ENCODE measurements at regions not wholly inside any gene's neighbourhood (a gene's known extent, or its start where the extent isn't known, plus 50 kb on each side); places are given as distances from the start of the nearest gene placed in this dataset.
"Not testable (repeated sequence)": the region's sequence is repeated elsewhere in the genome, so short reads cannot be mapped to it uniquely, and the experiment has no call there.

- ATAC-seq = no peak
Measured at GRCh38 chr14:29982171-29982570, 54.5 kb upstream of the PRKD1 start.

DNA sequence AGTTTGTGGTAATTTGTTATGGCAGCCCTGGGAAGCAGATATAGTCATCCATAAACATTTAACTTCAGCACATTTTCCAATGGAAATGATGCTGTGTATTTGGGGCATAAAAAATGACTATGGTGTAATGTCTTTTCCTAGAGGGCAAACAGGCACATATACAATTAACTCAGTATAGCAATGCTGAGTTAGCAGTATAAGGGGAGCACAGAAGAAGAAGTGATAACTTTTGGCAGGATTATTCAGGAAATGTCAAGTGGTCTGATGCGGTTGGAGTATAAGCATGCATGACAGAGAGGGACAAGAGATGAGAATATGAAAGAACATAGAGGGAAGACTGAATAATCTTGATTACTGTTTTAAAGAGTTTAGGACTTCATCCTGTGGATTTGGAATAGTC is 55.3 kb upstream of the PRKD1 start:
- no peak for ATAC-seq

DNA sequence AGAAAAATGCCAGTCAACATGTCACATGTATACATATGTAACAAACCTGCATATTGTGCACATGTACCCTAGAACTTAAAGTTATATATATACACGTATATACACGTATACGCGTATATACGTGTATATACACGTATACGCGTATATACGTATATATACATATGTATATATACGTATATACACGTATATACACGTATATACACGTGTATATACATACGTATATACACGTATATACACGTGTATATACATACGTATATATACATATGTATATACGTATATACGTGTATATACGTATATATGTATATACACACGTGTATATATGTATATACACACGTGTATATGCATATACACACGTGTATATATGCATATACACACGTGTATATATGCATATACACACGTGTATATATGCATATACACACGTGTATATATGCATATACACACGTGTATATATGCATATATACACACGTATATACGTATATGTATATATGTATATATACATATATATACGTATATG is 62.8 kb upstream of the PRKD1 start:
- ATAC-seq = not testable (repeated sequence)

DNA sequence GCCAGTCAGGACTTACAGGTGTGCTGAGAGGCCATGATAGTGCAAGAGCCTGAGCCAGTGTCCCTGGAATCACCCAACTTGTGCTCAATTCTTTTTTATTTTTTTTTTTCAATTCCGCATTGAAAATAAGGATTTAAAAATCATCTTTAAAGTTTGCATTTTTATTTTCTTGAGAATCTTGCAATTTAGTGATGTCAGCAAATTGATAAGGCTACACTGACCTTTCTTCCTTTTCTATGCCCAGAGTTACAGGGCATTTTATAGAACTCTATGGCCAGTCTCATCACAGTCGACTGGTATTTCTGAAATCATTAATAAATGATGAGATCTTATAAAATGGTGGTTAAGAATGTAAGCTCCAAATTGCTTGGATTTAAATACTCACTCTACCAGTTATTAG is 63.3 kb upstream of the PRKD1 start:
- no peak for ATAC-seq

GRCh38 chr14:29993143-29993542 is 65.5 kb upstream of the PRKD1 start:
- no peak for ATAC-seq

DNA sequence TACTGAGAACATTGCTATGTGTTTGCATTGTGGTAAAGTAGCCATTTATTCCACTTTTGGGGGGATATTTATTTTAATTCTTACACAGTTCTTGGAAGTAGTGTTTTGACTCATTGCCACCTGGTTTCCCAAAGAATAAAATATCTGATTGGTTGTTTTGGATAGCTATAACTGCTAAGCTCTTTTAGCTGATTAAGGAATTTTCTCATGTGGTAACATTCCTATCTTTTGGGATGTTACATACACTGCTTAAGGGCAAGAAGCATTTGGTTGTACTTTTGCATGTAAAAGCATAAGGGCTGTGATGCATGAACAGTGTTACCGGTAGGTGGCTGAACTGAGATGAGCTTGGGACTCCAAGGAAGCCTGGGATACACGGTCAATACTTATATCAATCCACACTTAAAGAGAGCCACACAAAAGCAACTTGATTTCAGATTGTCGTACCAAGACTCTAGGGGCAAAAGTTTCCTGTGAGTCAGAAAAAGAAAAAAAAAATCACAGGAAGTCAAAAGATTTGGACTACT is 71.4 kb upstream of the PRKD1 start:
- no peak for ATAC-seq

- ATAC-seq = no peak
Measured at GRCh38 chr14:30002859-30003258, 75.2 kb upstream of the PRKD1 start.

GRCh38 chr14:30005114-30005808 is 77.6 kb upstream of the PRKD1 start:
- ATAC-seq = no peak

- no peak for ATAC-seq
Measured at GRCh38 chr14:30006695-30007094, 79.0 kb upstream of the PRKD1 start.

DNA sequence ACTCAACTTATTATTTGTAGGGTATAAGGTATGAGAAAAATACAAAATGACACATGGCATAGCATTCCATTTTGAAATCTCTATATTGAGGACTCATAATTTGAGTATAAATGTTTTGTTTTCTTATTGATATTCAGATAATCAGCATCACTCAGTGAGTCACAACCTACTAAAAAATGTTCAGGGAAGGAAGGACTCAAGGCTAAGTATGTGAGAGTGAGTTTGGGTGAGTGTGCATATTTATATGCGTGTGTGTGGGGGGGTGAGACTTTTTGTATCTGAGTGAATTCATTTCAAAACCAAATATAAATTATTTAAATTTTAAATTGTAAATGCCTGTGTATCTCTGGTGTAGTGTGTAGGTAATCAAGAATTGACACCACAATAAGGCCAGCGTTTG is 87.8 kb upstream of the PRKD1 start:
- no peak for ATAC-seq

- ATAC-seq = no peak
Measured at GRCh38 chr14:30016002-30016401, 88.4 kb upstream of the PRKD1 start.

DNA sequence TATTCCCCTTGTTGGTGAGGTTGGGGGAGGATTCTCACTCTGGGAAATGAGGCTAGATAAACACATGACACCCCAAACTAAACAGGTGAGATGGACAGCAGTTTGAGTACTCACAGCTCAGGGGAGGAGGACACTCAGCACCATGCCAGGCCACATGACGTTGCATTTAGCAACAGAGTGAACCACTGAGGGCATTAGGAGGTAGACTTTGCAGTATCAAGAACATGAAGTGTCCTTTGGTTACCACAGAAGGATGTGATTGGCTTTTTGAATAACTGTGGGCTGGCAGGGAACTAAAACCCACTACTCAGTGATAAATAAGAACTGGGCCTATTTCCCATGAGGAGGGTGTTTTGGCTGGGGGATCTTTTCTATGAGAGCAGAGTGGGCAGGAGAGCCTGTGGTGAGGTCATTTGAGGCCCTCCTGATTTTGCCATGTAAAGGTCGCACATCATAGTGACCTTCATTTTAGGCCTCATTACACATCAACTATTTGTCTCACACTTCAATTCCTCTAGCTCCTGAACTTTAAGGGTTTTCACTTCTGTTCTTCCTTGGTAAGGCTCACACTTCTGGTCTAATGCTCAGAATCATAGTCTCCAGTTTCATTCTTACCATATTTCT is 89.8 kb upstream of the PRKD1 start:
- ATAC-seq = no peak

DNA sequence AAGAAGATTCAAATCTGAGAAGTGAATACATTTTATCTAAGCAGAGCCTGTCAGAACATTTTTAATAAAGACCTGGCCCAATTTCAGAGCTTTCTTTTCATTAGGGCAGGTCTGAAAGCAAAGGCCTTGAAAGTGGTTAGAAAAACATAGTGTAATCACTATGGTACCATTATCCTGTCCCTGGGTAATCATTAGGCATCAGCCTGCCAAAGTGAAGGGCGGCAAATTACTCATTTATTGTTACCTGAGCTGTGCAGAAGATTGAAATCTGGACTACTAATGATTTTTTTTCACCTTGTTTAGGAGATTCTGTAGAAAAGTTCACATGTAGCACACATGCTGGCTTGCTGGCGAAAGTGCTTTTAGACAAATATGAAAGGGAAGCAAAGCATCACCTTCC is 92.6 kb upstream of the PRKD1 start:
- no peak for ATAC-seq

DNA sequence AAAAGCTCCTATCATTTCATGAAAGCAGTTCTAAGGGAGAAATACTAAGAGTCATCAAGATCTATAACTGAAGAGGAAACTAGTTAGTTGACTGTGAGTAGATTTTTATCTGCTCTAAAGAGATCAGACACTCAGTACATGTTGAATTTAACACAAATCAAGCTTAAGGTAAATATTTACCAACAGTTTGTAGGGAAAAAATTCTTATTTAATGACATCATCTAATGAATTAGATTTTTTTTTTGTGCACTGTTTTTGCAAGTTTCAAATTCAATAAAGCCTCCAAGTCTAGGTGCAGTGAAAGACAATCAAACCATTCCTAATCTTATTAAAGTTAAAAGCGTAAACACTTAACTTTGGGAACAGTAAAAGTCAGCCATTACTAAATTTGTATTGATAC is 93.0 kb upstream of the PRKD1 start:
- ATAC-seq = no peak

DNA sequence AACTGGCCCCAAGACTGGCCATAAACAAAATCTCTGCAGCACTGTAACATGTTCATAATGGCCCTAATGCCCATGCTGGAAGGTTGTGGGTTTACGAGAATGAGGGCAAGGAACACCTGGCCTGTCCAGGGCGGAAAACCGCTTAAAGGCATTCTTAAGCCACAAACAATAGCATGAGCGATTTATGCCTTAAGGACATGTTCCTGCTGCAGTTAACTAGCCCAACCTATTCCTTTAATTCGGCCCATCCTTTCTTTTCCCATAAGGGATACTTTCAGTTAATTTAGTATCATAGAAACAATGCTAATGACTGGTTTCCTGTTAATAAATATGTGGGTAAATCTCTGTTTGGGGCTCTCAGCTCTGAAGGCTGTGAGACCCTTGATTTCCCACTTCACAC is 95.7 kb upstream of the PRKD1 start:
- not testable (repeated sequence) for ATAC-seq

DNA sequence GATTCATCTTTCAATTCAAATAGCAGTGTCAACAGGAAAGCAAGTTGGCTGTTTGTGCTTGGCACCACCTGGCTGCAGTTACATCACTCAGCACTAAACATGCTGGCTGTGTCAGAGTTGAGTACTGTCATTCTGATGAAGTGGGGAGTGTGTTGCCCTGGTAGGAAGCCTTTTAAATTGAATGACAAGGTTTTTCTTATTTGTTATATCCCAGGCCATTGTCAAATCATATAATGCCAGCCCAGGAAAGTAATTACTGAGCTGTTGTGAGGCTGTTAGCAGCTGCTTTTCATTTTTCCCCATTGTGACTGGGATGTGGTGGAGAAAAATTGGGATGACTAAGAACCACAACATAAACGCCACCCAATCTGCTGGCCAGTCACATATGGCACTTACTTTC is 106.5 kb upstream of the PRKD1 start:
- ATAC-seq = no peak

DNA sequence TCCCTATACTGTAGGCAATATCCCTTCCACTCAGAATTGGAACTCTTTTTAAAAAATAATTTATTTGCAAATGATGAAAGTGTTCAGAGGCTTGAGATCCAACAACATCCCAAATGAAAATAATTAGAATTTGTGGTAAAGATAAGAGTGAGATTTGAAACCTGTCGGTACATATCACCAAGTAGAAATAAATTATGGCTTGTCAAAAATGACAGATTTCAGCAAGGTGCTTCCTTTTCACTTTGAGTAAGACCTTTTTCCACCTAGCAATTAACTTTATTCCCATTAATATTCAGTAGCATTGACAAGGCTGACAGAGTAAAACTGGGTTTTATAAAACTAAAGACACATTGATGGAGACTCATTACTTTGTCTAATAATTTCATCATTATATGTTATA is 107.7 kb upstream of the PRKD1 start:
- no peak for ATAC-seq

DNA sequence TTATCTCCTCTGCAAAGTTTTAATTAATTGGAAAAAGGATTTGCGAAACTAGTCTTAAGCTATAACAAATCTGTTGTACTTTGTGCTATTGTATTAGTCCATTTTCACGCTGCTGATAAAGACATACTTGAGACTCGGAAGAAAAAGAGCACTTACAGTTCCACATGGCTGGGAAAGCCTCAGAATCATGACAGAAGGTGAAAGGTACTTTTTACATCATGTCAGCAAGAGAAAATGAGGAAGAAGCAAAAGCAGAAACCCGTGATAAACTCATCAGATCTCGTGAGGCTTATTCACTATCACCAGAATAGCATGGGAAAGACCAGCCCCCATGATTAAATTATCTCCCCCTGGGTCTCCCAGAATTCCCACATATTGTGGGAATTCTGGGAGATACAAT is 118.1 kb upstream of the PRKD1 start:
- no peak for ATAC-seq

DNA sequence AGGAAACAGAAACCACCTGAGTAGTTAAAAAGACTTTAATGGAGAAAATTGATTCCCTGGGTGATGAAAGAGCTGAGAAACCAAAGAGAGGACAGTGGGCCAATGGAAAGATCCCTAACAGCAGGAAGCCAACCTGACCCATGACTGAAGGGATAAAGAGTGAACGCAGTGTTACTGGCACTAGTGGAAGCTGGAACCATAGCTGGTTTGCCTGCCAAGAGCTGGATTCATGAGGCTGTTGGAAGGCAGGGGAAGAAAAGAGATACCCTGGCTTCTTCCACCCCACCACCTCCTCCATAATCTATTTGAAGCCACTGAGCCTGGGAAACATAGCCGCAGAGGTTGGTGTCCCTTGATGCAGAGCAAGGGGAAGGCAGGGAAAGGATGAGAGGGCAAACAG is 125.5 kb upstream of the PRKD1 start:
- no peak for ATAC-seq

DNA sequence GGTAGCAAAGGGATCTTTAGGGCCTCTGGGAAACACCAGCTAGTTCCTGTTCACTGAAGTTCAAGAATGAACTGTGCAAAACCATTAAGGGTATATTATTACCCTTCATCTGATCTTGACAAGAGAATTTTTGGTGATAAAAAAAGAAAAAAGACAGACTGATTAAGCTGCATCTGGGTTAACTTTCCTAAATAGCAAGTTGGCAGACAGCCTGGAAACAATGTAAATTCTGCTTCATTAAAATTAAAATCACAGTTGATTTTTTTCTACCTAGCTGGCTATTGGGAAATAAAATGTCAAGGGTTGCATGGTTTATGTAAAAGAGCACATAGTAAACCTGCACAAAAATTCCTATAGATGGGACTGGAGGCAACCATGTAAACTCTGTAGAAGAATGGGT is 126.6 kb upstream of the PRKD1 start:
- ATAC-seq = no peak

DNA sequence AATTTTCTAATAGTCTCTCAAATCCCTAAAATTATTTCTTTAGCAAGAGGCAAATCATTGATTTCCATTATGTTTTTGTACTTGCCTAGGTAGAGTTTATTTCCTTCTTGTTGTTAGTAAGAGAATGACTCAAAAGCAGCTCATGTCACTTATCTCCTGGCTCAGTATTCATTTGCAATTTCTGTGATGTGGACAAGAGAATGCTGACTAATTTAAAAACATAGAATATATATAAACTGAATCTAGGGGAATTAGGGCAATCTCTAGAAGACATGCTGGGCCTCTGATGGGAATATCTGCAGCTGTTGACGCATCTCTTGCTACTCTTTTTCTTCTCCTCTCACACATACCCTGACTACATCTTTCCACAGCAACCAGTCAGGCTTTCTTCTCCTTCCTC is 130.8 kb upstream of the PRKD1 start:
- ATAC-seq = no peak

- no peak for ATAC-seq
Measured at GRCh38 chr14:30063746-30064145, 136.1 kb upstream of the PRKD1 start.

DNA sequence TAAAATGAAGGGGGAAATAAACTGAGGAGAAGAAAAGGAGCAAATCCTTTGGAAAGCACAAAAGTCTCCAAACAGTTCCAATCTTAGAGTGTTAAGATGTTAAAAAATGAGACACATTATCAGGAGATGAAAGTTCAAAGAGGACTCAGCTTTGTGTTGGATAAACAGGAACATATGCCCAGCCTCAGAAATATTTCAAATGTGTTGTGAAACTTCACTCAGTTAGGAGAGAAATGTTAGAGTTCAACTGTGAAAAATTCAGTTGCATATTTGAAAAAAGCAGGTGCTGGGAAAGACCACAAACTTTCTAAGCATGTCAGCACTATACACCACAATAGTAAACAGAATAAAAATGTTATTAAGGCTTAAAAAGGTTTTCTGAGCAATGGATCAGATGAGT is 136.8 kb upstream of the PRKD1 start:
- ATAC-seq = no peak

DNA sequence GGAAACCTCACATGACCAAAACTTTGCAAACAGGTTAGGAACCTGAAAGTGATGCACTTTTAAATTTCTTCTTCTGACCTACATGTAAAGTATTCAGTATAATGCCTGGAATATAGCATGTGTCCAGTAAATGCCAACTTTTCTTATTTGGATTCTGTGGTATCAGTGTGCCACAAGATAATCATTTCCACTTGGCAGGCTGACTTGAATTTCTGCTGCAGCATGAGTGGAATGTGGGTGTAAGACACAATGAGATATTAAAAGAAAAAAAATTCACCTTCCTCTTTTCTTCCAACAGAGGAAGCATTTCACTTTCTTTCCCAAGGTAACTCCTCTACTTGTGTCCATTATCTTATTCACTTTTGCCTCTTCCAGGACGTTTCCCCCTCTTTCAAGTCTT is 141.9 kb upstream of the PRKD1 start:
- no peak for ATAC-seq

Measured in esophagus mucosa (tissue), 1 donor.